ENCODE measurements at regions not wholly inside any gene's neighbourhood (a gene's known extent, or its start where the extent isn't known, plus 50 kb on each side); places are given as distances from the start of the nearest gene placed in this dataset.

DNA sequence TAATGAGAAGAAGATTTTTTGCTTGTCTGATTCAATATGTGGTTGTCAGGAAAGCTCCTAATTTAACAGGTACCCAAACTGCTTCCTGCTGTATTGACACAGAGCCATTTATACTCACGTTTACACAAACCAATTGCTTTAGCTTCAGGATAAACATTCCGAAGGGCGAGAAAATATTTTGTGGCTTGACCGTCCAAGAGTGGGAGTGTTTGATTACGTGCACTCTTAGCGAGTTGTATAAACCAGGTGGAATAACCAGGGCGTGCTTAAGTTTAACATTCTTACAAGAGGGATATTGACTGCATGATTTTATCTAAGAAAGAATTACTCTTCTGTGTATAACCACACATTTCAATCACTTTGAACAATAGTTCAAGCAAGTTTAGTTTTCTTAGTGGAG, 278.7 kb upstream of the TYRP1 start:
- no peak for TF ChIP-seq GATA3 (IDR thresholded peaks at IDR 0.05; ENCODE audit: low read depth, low read length)
- no peak for TF ChIP-seq GATA2 (IDR thresholded peaks at IDR 0.05; ENCODE audit: low read depth, low read length)

DNA sequence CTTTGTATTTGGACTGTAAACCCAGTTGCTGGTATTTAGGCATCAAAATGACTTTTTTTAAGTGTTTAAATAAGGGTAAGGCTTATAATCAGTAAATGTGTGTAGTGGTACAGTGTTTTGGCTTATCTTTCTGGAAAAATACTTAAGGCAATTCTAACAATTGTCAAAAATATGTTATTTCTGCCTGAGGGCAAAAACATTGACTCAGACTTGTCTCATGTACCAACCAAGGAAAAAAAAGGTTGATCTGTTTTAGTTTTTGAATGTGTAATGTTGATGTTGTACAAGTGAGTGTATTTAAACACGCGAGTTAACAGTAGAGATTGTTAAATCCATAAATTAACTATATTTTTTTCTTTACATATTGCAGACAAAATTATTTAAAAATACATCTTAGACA, 277.8 kb upstream of the TYRP1 start:
- no peak for TF ChIP-seq GATA2 (IDR thresholded peaks at IDR 0.05; ENCODE audit: low read depth, low read length)
- TF ChIP-seq GATA3 (IDR thresholded peaks at IDR 0.05; ENCODE audit: low read depth, low read length), result no peak

DNA sequence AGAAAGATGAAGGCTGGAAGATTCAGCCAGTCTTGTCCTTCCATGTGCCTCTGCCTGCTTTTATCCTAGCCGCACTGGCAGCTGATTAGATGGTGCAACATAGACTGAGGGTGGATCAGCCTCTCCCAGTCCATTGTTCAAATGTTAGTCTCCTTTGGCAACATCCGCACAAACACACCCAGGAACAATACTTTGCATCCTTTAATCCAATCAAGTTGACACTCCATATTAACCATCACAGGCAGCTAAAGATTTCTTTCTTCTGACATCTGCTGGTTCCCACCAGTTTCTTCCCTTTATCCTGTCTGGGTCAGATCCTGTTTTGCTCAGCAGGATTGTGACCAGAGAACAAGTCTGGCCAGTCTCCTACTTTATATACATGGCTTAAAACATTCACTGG, 276.5 kb upstream of the TYRP1 start:
- no peak for TF ChIP-seq GATA3 (IDR thresholded peaks at IDR 0.05; ENCODE audit: low read depth, low read length)
- TF ChIP-seq GATA2 (IDR thresholded peaks at IDR 0.05; ENCODE audit: low read depth, low read length), result no peak

DNA sequence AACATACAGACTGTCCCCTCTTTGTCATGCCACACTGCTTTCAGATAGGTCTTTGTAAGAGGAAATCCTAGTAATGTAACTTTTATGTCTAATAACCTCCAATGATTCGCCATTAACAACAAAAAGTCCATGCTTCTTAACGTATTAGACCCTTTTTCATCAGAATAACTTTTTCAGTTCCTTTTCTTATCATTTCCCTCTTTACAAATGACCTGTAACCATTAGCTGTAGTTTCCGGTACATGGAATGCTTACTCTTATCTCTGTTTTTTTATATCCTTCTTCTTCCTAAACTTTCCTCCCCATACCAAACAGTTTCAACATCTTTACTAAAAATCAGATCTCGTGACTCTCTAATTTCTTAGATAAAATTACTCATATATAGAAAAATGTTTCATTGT, 268.9 kb upstream of the TYRP1 start:
- TF ChIP-seq GATA2 (IDR thresholded peaks at IDR 0.05; ENCODE audit: low read depth, low read length) (no peak), GATA3 (IDR thresholded peaks at IDR 0.05; ENCODE audit: low read depth, low read length) (no peak)

DNA sequence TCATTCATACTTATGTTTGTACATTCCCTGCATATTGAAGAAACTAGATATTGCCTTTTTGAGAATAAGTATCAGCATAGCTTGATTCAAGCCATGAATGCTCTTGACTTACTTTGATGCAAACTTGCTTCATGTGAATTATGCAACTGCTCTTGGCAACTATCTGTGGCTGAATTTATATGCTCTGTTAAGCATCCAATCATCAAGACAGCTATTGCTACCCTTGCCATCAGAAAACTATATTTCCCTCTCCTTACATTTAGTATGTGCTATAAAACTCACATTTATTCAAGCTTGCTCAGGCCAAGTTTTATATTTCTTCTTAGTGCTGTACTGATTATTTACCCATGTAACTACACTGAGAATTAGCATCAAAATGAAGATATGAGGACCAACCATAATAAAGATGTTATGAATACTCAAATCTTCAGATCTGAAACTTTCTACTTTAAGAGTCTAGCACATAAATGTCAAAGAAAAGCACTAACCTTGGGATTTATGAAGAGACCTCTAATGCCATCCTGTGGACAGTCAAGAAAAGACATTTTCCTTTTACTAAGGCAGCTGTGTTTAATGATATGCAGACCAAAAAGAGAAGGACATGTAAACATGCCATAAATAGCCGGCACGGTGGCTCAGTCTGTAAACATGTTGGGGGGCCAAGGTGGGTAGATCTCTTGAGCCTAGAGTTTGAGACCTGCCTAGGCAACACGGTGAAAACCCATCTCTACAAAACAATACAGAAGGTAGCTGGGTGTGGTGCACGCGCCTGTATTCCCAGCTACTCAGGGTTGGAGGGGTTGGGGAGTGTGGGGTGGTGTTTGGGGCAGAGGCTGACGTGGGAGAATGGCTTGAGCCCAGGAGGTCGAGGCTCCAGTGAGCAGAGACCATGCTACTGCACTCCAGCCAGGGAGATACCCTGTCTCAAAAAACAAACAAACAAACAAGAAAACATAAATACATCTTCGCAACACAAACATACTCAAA, 267.0 kb upstream of the TYRP1 start:
- TF ChIP-seq GATA2 (IDR thresholded peaks at IDR 0.05; ENCODE audit: low read depth, low read length), result no peak
- no peak for TF ChIP-seq GATA3 (IDR thresholded peaks at IDR 0.05; ENCODE audit: low read depth, low read length)

DNA sequence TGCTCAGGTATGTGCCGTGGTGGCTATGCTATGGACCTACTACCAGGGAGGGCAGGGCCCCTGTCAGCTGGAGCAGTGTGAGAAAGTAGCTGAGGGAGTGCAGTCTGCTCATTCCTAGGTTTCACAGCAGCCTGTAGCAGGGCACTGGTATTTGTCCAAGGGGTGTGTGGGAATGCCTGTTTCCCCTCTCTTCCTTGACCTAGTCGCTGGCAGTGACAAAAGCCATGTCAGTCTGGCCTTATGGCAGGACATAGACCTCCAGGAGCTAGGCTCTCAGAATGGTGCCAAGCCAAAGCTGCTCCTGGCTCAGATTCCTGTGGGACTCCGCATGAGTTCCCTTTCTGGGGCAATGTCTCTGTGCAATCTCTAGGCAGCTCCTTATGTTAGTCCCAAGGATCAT, 253.9 kb upstream of the TYRP1 start:
- TF ChIP-seq GATA3 (IDR thresholded peaks at IDR 0.05; ENCODE audit: low read depth, low read length) (no peak), GATA2 (IDR thresholded peaks at IDR 0.05; ENCODE audit: low read depth, low read length) (no peak)

DNA sequence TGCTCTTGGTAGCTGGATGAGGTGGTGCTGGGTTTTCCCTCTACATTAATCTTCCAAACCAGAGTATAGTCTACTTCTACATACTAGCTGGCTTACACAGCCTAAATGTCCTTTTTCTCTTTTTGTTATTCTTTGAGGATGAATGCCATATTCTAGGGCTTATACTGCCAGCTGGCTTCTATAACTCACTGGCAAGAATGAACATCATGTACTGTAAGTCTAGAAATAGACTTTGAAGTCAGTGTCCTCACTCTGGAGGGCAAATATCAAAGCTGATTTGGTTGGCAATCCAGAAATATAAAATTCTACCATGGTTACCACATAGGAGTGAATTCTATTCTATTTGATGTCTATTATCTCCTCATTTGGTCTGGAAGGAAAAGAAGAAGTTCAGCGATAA, 251.7 kb upstream of the TYRP1 start:
- TF ChIP-seq GATA2 (IDR thresholded peaks at IDR 0.05; ENCODE audit: low read depth, low read length) (no peak), GATA3 (IDR thresholded peaks at IDR 0.05; ENCODE audit: low read depth, low read length) (no peak)

DNA sequence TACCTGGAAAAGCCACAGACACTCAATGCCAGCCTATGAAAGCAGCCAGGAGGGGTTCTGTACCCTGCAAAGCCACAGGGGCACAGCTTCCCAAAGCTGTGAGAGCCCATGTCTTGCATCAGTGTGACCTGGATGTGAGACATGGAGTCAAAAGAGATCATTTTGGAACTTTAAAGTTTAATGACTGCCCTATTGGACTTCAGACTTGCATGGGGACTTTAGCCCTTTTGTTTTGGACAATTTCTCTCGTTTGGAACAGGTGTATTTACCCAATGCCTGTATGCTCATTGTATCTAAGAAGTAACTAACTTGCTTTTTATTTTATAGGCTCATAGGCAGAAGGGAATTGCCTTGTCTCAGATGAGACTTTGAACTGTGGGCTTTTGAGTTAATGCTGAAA, 244.9 kb upstream of the TYRP1 start:
- TF ChIP-seq GATA3 (IDR thresholded peaks at IDR 0.05; ENCODE audit: low read depth, low read length) (no peak), GATA2 (IDR thresholded peaks at IDR 0.05; ENCODE audit: low read depth, low read length) (no peak)

DNA sequence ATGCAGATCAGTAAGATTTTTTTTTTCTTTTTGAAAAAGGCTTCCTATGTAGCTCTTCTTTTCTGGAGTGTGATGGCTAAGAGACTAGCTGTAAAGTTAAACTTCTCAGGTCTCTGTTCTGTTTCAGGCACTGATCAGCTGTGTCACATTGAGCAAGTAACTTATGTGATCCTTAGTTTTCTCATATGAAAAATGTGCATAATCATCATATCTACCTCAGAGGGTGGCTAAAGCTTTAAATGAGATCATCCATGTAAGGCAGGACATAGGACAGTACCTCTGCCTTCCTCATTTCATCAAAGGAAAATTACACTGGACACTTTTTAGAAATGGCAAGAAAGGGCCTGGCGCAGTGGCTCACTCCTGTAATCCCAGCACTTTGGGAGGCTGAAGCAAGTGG, 235.9 kb upstream of the TYRP1 start:
- TF ChIP-seq GATA2 (IDR thresholded peaks at IDR 0.05; ENCODE audit: low read depth, low read length) (no peak), GATA3 (IDR thresholded peaks at IDR 0.05; ENCODE audit: low read depth, low read length) (no peak)

DNA sequence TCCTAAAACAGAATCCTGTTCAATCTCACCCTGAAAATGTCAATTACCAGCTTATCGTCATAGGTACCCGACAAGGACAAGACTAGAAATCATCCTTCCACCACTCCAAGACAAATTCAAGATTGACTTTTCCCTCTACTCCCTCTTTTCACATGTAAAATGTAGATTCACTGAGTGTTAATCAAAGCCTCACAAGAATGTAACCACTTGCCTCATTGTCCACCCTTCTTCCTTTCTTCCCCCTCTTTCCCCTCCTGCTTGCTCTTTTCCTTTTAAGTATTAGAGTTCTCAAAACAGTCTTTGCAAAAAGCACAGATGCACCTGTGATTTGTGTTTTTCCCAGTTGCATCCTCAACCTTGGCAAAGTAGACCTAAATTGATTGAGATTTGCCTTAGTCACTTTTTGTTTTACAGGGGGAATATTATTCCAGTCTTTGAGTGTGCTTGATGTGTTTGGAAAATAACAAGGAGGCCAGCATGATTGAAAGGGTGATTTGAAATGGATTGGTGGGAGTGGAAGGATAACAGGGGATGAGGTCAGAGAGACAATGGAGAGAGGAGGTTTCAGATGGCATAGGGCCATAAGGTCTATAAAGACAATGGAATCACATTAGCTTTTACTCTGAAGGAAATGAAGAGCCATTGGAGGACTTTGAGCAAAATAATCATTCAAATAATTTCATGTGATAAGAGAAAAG, 231.3 kb upstream of the TYRP1 start:
- TF ChIP-seq GATA2 (IDR thresholded peaks at IDR 0.05; ENCODE audit: low read depth, low read length), result no peak
- no peak for TF ChIP-seq GATA3 (IDR thresholded peaks at IDR 0.05; ENCODE audit: low read depth, low read length)

DNA sequence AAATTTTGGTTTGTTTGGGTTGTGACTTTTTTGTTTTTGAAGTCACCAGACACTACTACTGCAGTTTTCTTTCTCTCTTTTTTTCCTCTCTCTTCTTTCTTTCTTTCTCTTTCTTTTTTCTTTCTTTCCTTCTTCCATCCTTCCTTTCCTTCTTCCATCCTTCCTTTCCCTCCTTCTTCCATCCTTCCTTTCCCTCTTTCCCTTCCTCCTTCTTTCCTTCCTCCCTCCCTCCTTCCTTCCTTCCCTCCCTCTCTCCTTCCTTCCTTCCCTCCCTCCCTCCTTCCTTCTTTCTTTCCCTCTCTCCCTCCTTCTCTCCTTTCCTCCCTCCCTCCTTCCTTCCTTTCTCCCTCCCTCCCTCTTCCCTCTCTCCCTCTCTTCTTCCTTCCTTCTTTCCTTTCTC, 230.3 kb upstream of the TYRP1 start:
- TF ChIP-seq GATA3 (IDR thresholded peaks at IDR 0.05; ENCODE audit: low read depth, low read length) (no peak), GATA2 (IDR thresholded peaks at IDR 0.05; ENCODE audit: low read depth, low read length) (no peak)

DNA sequence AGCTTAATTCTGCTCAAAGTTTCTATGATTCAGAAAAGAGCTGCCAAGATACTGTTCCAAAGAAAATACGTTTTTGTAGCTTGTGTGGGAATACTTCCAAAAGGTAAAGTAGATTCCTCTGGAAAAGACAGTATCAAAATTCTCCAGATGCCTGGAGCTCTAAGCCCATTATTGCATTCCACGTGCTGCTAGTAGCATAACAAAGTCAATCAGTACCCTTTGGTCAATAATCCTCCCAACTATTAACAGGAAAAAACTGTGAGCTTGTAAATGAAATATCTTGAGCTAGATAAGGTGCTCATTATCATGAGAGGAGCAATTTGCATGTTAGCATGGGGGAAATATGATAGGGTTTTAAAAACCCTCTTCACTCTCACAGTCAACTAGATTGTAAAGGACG, 229.5 kb upstream of the TYRP1 start:
- no peak for TF ChIP-seq GATA2 (IDR thresholded peaks at IDR 0.05; ENCODE audit: low read depth, low read length)
- TF ChIP-seq GATA3 (IDR thresholded peaks at IDR 0.05; ENCODE audit: low read depth, low read length), result no peak

DNA sequence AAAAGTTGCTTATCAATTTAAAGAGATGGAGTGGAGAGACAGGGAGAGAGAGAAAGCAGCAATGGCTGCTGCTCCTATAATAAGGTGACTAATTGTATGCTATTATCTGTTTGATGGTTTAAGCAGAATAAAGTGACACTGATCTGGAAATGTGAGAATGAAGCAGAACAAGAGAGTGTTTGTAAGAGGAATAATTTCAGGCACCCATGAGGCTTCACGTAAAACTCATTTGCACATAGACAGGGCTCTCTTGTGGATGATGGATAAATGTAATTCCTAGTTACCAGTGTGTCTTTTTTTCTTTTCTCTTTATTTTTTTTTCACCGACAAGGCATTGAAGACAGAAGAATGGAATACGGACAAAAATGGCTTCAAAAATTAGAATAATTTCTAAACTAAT, 228.8 kb upstream of the TYRP1 start:
- TF ChIP-seq GATA2 (IDR thresholded peaks at IDR 0.05; ENCODE audit: low read depth, low read length) (no peak), GATA3 (IDR thresholded peaks at IDR 0.05; ENCODE audit: low read depth, low read length) (no peak)

DNA sequence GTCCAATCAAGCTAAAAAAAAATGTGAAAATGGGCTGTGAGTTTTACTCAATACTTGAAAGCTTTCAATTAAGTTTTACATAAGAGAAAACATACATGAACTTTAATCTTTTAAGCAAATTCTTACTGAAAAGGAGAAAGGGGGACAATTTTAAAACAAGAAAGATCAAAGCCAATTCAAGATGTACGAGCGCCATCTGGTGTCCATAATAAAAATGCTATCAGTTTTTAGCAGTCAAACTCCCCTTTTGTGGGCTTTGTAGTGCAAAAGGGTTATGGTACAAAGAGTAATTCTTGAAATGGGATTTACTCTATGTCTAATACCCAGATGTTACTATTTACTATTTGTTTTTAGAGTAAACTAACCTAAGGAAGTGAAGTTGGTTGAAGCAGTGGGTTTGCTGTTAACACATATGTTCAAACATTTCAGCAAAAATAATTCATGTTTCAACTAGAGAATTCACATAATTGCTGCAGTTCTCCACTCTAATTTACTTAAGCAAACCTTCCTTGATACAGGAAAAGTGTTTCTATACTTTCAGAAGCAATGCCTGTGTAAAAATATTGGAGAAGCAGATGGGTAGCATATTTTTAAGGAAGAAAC, 228.2 kb upstream of the TYRP1 start:
- TF ChIP-seq GATA3 (IDR thresholded peaks at IDR 0.05; ENCODE audit: low read depth, low read length) (no peak), GATA2 (IDR thresholded peaks at IDR 0.05; ENCODE audit: low read depth, low read length) (no peak)
